Upper lobe of left lung (tissue), 6 donors: ENCODE measurements at regions not wholly inside any gene's neighbourhood (a gene's known extent, or its start where the extent isn't known, plus 50 kb on each side); places are given as distances from the start of the nearest gene placed in this dataset.

Experiments used
- ATAC-seq, 2 donors: fragments of 200-7000 bp; cut with Tn5 transposase; one replicate each; pipeline ENCODE4 v1.9.1; 2022; ENCODE audit warnings: mild to moderate bottlenecking in 2 of 2, moderate library complexity in 2 of 2; ENCODE audit not compliant: low FRiP score in 2 of 2
- DNase-seq, 2 donors: peaks; one replicate each; pipeline ENCODE4 v3.0.0-alpha.2; 2019 to 2020
- H3K27ac ChIP-seq, 4 donors: fragments of 200-600 bp; sonication (generic); one replicate each; pipeline ENCODE4 v1.5.1; 2016 to 2019
- H3K27me3 ChIP-seq, 4 donors: fragments of 200-600 bp; sonication (generic); one replicate each; pipeline ENCODE4 v1.5.1; 2017 to 2019
- H3K36me3 ChIP-seq, 4 donors: fragments of 200-600 bp; sonication (generic); one replicate each; pipeline ENCODE4 v1.5.1; 2016 to 2019
- H3K4me1 ChIP-seq, 4 donors: fragments of 200-600 bp; sonication (generic); one replicate each; pipeline ENCODE4 v1.5.1; 2018 to 2019
- H3K4me3 ChIP-seq, 4 donors: fragments of 200-600 bp; sonication (generic); one replicate each; pipeline ENCODE4 v1.5.1; 2017 to 2019; ENCODE audit warnings: mild to moderate bottlenecking in 2 of 4, moderate library complexity in 1 of 4
- H3K9me3 ChIP-seq, 4 donors: fragments of 200-600 bp; sonication (generic); one replicate each; pipeline ENCODE4 v1.5.1; 2018 to 2019
- EP300 ChIP-seq, 4 donors: sonication (generic); formaldehyde crosslinking; IDR thresholded peaks; one replicate each; pipeline ENCODE4 v1.5.1; 2017; ENCODE audit warnings: antibody characterized with exemption in 4 of 4, control low read depth in 2 of 4
- POLR2A ChIP-seq, 4 donors: fragments of 450-650 bp; IDR thresholded peaks; one replicate each; pipeline ENCODE4 v1.5.1; 2016 to 2017; ENCODE audit warnings: antibody characterized with exemption in 4 of 4, mild to moderate bottlenecking in 2 of 4
- POLR2AphosphoS5 ChIP-seq, 2 donors: sonication (generic); formaldehyde crosslinking; IDR thresholded peaks; one replicate each; pipeline ENCODE4 v1.5.1; 2017; ENCODE audit warnings: antibody characterized with exemption in 2 of 2
- WGBS, 2 donors: methylation state at CpG; one replicate each; pipeline ENCODE4 v1.1.5; 2017 to 2018; 5-methylcytosine and 5-hydroxymethylcytosine counted together
- TF ChIP-seq, protein P1 (sequence below), 6 experiments: fragments of 450-650 bp in 4 of 6; fragments of 200-600 bp in 2 of 6; sonication (generic) in 2 of 6; IDR thresholded peaks; one replicate each; pipeline ENCODE4 v1.5.1; 2016 to 2019; ENCODE audit warnings: antibody characterized with exemption in 6 of 6
- donor health status: DM: no; HTN: no; CAD: no; lungs with moderate emphysema.
- donor health status: DM: no; HTN: yes; CAD: no; lungs with severe emphysema.

DNA sequence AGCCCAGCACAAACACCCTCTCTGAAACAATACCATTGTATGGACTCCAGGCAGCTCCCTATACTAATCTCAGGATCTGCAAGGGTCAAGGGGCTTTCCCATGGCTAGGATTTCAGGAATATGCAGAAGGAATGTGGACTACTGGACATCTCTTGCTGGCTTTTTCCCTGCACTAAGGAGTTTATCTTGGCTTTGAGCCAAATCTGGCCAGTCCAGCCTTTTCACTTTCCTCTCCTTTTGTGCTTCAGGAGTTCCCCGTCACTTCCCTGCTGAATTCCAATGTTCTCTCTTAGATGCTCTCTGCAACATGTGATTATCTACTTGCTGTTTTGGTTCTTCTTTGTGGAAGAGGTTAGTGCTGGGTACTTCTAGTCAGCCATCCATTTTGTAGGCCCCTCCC is 568.2 kb downstream of the HDGFL1 start:
- ATAC-seq (no peak), DNase-seq (no peak)
- TF ChIP-seq POLR2AphosphoS5 (IDR thresholded peaks at IDR 0.05): no peak
- TF ChIP-seq, protein P1, sequence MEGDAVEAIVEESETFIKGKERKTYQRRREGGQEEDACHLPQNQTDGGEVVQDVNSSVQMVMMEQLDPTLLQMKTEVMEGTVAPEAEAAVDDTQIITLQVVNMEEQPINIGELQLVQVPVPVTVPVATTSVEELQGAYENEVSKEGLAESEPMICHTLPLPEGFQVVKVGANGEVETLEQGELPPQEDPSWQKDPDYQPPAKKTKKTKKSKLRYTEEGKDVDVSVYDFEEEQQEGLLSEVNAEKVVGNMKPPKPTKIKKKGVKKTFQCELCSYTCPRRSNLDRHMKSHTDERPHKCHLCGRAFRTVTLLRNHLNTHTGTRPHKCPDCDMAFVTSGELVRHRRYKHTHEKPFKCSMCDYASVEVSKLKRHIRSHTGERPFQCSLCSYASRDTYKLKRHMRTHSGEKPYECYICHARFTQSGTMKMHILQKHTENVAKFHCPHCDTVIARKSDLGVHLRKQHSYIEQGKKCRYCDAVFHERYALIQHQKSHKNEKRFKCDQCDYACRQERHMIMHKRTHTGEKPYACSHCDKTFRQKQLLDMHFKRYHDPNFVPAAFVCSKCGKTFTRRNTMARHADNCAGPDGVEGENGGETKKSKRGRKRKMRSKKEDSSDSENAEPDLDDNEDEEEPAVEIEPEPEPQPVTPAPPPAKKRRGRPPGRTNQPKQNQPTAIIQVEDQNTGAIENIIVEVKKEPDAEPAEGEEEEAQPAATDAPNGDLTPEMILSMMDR (IDR thresholded peaks at IDR 0.05): no peak
- TF ChIP-seq EP300 (IDR thresholded peaks at IDR 0.05): no peak
- TF ChIP-seq POLR2A (IDR thresholded peaks at IDR 0.05): no peak
- H3K9me3 ChIP-seq: peaks cover 0 to 4% (median 0%) of the 10 kb centered on the region in 4 donors
- 63 to 81% methylated on average over 1 of the region's 1 CpG for WGBS, 2 donors
- H3K27me3 ChIP-seq: no peaks in the 10 kb centered on the region
- no peak overlapping the region for H3K4me3 ChIP-seq
- no peak overlapping the region for H3K27ac ChIP-seq
- H3K4me1 ChIP-seq: no peaks in the 10 kb centered on the region
- H3K36me3 ChIP-seq: no peaks in the 10 kb centered on the region

DNA sequence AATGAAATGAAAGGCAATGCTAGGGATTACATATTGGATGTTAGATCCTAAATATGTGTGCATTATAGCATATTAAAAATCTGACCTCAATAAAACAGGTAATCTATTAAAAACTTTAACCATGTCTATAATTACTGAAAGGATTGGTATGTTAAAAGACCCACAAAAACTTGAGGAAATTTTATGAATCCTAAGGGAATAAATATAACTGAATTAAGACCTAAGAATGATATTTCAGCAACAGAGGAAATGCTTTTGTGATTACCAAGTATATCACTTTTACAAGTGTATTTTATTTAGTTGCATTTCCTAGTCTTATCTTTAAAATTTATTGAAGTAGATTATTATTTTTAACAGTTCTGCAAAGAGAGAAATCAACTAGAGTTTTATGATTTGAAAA is 571.5 kb downstream of the HDGFL1 start:
- no peak for TF ChIP-seq POLR2A (IDR thresholded peaks at IDR 0.05)
- TF ChIP-seq, protein P1 (IDR thresholded peaks at IDR 0.05): no peak
- TF ChIP-seq EP300 (IDR thresholded peaks at IDR 0.05): no peak
- no peak for TF ChIP-seq POLR2AphosphoS5 (IDR thresholded peaks at IDR 0.05)
- ATAC-seq: no peak
- Histone ChIP-seq H3K27me3 (no peaks in the 10 kb centered on the region), H3K4me3 (no peak overlapping the region), H3K9me3 (peaks cover 0 to 4% (median 0%) of the 10 kb centered on the region in 4 donors), H3K4me1 (no peaks in the 10 kb centered on the region), H3K36me3 (no peaks in the 10 kb centered on the region), H3K27ac (no peak overlapping the region)
- DNase-seq: no peak

DNA sequence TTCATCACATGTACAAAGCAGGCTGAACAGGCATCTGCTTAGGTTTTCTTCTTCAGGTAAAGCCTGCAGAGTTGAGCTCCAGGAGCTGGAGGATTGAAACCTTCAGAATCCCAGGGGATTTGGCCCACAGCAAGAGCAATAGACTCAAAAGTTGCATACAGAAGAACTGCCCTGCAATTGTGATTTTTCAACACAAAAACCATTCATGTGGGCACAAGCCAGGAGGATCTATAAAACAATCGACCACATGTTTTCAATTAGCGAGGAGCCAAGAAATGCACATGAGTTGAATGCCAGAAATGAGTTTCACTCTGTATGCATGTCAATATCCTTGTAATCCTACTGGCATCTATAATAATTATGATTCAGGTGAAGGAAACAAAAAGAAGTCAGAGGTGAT is 576.4 kb downstream of the HDGFL1 start:
- H3K9me3 ChIP-seq: no peaks in the 10 kb centered on the region
- WGBS, 2 donors: 77 to 89% methylated on average over 2 of the region's 2 CpGs
- ATAC-seq (no peak), DNase-seq (no peak)
- no peaks in the 10 kb centered on the region for H3K27me3 ChIP-seq
- no peak overlapping the region for H3K27ac ChIP-seq
- TF ChIP-seq POLR2A (IDR thresholded peaks at IDR 0.05) (no peak), EP300 (IDR thresholded peaks at IDR 0.05) (no peak)
- TF ChIP-seq, protein P1 (IDR thresholded peaks at IDR 0.05): no peak
- H3K36me3 ChIP-seq: no peaks in the 10 kb centered on the region
- no peak overlapping the region for H3K4me3 ChIP-seq
- H3K4me1 ChIP-seq: no peaks in the 10 kb centered on the region

DNA sequence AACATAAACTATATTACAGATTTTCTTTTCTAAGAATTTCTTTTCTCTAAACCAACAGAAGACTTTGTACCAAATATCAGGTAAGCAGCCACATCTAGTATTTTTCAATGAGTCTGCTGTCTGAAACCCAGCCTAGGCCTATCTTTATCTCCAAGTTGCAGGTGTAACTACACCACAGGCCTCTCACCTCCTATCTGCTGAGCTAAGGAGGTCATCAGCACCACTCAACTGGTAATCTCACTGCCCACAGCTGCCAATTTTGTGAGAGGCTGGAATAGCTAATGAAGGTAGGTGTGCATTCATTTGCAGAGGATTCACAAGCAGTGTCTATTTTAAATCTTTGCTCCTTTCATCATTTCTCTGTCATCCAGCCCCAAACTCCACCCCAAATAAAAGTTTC is 584.8 kb downstream of the HDGFL1 start:
- ATAC-seq: no peak
- Histone ChIP-seq H3K4me3 (no peak overlapping the region), H3K4me1 (no peaks in the 10 kb centered on the region), H3K36me3 (no peaks in the 10 kb centered on the region), H3K9me3 (no peaks in the 10 kb centered on the region), H3K27me3 (no peaks in the 10 kb centered on the region), H3K27ac (no peak overlapping the region)
- no peak for DNase-seq
- TF ChIP-seq, protein P1 (IDR thresholded peaks at IDR 0.05): no peak
- TF ChIP-seq POLR2AphosphoS5 (IDR thresholded peaks at IDR 0.05) (no peak), POLR2A (IDR thresholded peaks at IDR 0.05) (no peak), EP300 (IDR thresholded peaks at IDR 0.05) (no peak)

DNA sequence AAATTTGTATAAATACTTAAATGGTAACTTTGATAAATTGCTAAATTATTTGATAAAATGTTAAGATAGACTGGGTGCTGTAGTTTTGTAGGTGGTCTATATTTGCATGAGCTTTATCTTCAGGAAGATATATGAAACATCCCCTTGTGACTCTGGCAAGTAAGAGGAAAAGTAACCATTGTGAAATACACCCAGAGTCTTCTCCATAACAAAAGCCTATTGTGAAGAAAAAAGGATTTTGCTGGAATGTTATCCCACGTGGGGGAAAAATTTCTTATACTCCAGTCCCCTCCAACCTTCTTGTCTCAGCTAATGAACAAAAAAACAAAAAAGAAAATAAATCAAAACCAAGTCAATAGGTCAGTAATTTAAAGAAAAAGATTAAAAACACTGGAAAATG is 600.7 kb downstream of the HDGFL1 start:
- no peaks in the 10 kb centered on the region for H3K36me3 ChIP-seq
- peaks cover 0 to 2% (median 0%) of the 10 kb centered on the region in 4 donors for H3K9me3 ChIP-seq
- WGBS, 2 donors: 50 to 55% methylated on average over 1 of the region's 1 CpG
- no peaks in the 10 kb centered on the region for H3K27me3 ChIP-seq
- no peak overlapping the region for H3K27ac ChIP-seq
- TF ChIP-seq POLR2A (IDR thresholded peaks at IDR 0.05) (no peak), EP300 (IDR thresholded peaks at IDR 0.05) (no peak)
- TF ChIP-seq, protein P1 (IDR thresholded peaks at IDR 0.05): no peak
- ATAC-seq (no peak), DNase-seq (no peak)
- no peak overlapping the region for H3K4me3 ChIP-seq
- H3K4me1 ChIP-seq: no peaks in the 10 kb centered on the region
